ENCODE measurements at regions not wholly inside any gene's neighbourhood (a gene's known extent, or its start where the extent isn't known, plus 50 kb on each side); places are given as distances from the start of the nearest gene placed in this dataset.

GRCh38 chr15:81449836-81450474 lies 75.9 kb upstream of the TMC3 start:
- H3K36me3 Mint-ChIP-seq (ENCODE audit: unreplicated experiment): no peaks in the 10 kb centered on the region
- H3K27ac Mint-ChIP-seq (ENCODE audit: unreplicated experiment): no peak overlapping the region
- no peak for DNase-seq
- H3K27me3 Mint-ChIP-seq (ENCODE audit: unreplicated experiment): no peaks in the 10 kb centered on the region
- H3K9me3 Mint-ChIP-seq (ENCODE audit: unreplicated experiment): peaks cover 5% of the 10 kb centered on the region
- H3K4me3 Mint-ChIP-seq (ENCODE audit: unreplicated experiment): no peak overlapping the region
- H3K4me1 Mint-ChIP-seq (ENCODE audit: low read depth, unreplicated experiment): no peaks in the 10 kb centered on the region
- no peak for TF ChIP-seq CTCF (IDR thresholded peaks at IDR 0.05; ENCODE audit: partially characterized antibody, unreplicated experiment)

GRCh38 chr15:81443040-81443820 lies 69.2 kb upstream of the TMC3 start:
- Mint-ChIP-seq H3K4me3 (ENCODE audit: unreplicated experiment) (no peak overlapping the region), H3K4me1 (ENCODE audit: low read depth, unreplicated experiment) (no peaks in the 10 kb centered on the region), H3K27ac (ENCODE audit: unreplicated experiment) (no peak overlapping the region), H3K9me3 (ENCODE audit: unreplicated experiment) (peaks cover 1% of the 10 kb centered on the region), H3K36me3 (ENCODE audit: unreplicated experiment) (no peaks in the 10 kb centered on the region), H3K27me3 (ENCODE audit: unreplicated experiment) (no peaks in the 10 kb centered on the region)
- DNase-seq: no peak
- TF ChIP-seq CTCF (IDR thresholded peaks at IDR 0.05; ENCODE audit: partially characterized antibody, unreplicated experiment): no peak

GRCh38 chr15:81442454-81442853 lies 68.4 kb upstream of the TMC3 start:
- H3K36me3 Mint-ChIP-seq (ENCODE audit: unreplicated experiment): no peaks in the 10 kb centered on the region
- H3K27ac Mint-ChIP-seq (ENCODE audit: unreplicated experiment): no peak overlapping the region
- no peak for DNase-seq
- H3K9me3 Mint-ChIP-seq (ENCODE audit: unreplicated experiment): peaks cover 1% of the 10 kb centered on the region
- H3K27me3 Mint-ChIP-seq (ENCODE audit: unreplicated experiment): no peaks in the 10 kb centered on the region
- no peaks in the 10 kb centered on the region for H3K4me1 Mint-ChIP-seq (ENCODE audit: low read depth, unreplicated experiment)
- H3K4me3 Mint-ChIP-seq (ENCODE audit: unreplicated experiment): no peak overlapping the region
- TF ChIP-seq CTCF (IDR thresholded peaks at IDR 0.05; ENCODE audit: partially characterized antibody, unreplicated experiment): no peak

- TF ChIP-seq CTCF (IDR thresholded peaks at IDR 0.05; ENCODE audit: partially characterized antibody, unreplicated experiment): no peak
- Mint-ChIP-seq H3K36me3 (ENCODE audit: unreplicated experiment) (no peaks in the 10 kb centered on the region), H3K27ac (ENCODE audit: unreplicated experiment) (no peak overlapping the region), H3K4me1 (ENCODE audit: low read depth, unreplicated experiment) (no peaks in the 10 kb centered on the region), H3K4me3 (ENCODE audit: unreplicated experiment) (no peak overlapping the region), H3K9me3 (ENCODE audit: unreplicated experiment) (no peaks in the 10 kb centered on the region), H3K27me3 (ENCODE audit: unreplicated experiment) (no peaks in the 10 kb centered on the region)
- DNase-seq: no peak
Observed at GRCh38 chr15:81434851-81435250, 60.8 kb upstream of the TMC3 start.

- TF ChIP-seq CTCF (IDR thresholded peaks at IDR 0.05; ENCODE audit: partially characterized antibody, unreplicated experiment): no peak
- H3K27ac Mint-ChIP-seq (ENCODE audit: unreplicated experiment): no peak overlapping the region
- no peaks in the 10 kb centered on the region for H3K9me3 Mint-ChIP-seq (ENCODE audit: unreplicated experiment)
- no peaks in the 10 kb centered on the region for H3K36me3 Mint-ChIP-seq (ENCODE audit: unreplicated experiment)
- H3K4me1 Mint-ChIP-seq (ENCODE audit: low read depth, unreplicated experiment): no peaks in the 10 kb centered on the region
- no peak for DNase-seq
- H3K4me3 Mint-ChIP-seq (ENCODE audit: unreplicated experiment): no peak overlapping the region
- no peaks in the 10 kb centered on the region for H3K27me3 Mint-ChIP-seq (ENCODE audit: unreplicated experiment)
Observed at GRCh38 chr15:81433462-81433861, 59.4 kb upstream of the TMC3 start.

Data from glutamatergic neuron (in vitro differentiated cells).